ENCODE measurements at regions not wholly inside any gene's neighbourhood (a gene's known extent, or its start where the extent isn't known, plus 50 kb on each side); places are given as distances from the start of the nearest gene placed in this dataset.

DNA sequence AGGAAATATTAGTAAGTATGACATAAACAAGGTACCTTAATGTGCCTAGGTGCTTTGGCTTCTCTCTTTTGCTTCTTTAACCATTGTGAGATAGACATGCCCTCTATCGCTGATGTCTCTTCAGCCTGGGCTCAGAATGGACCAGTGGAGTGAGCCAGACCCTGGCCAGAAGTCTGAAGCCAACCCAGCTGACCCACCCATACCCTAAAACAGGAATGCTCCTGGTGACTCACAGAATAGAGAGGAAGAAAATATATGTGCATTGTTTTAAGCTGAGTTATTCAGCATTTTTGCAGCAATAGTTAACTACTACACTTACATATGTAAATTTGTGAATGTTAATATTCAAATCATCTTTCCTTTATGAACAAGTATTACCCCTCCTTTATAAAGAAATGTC lies 167.5 kb upstream of the PCDH10 start:
- TF ChIP-seq, protein P1, sequence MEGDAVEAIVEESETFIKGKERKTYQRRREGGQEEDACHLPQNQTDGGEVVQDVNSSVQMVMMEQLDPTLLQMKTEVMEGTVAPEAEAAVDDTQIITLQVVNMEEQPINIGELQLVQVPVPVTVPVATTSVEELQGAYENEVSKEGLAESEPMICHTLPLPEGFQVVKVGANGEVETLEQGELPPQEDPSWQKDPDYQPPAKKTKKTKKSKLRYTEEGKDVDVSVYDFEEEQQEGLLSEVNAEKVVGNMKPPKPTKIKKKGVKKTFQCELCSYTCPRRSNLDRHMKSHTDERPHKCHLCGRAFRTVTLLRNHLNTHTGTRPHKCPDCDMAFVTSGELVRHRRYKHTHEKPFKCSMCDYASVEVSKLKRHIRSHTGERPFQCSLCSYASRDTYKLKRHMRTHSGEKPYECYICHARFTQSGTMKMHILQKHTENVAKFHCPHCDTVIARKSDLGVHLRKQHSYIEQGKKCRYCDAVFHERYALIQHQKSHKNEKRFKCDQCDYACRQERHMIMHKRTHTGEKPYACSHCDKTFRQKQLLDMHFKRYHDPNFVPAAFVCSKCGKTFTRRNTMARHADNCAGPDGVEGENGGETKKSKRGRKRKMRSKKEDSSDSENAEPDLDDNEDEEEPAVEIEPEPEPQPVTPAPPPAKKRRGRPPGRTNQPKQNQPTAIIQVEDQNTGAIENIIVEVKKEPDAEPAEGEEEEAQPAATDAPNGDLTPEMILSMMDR (IDR thresholded peaks at IDR 0.05; ENCODE audit: borderline replicate concordance, extremely low read depth, low read length, poor library complexity, severe bottlenecking), result no peak
- TF ChIP-seq EZH2 (IDR thresholded peaks at IDR 0.05; ENCODE audit: borderline replicate concordance, low read depth, low read length, severe bottlenecking), result no peak
